ENCODE measurements at regions not wholly inside any gene's neighbourhood (a gene's known extent, or its start where the extent isn't known, plus 50 kb on each side); places are given as distances from the start of the nearest gene placed in this dataset.

DNA sequence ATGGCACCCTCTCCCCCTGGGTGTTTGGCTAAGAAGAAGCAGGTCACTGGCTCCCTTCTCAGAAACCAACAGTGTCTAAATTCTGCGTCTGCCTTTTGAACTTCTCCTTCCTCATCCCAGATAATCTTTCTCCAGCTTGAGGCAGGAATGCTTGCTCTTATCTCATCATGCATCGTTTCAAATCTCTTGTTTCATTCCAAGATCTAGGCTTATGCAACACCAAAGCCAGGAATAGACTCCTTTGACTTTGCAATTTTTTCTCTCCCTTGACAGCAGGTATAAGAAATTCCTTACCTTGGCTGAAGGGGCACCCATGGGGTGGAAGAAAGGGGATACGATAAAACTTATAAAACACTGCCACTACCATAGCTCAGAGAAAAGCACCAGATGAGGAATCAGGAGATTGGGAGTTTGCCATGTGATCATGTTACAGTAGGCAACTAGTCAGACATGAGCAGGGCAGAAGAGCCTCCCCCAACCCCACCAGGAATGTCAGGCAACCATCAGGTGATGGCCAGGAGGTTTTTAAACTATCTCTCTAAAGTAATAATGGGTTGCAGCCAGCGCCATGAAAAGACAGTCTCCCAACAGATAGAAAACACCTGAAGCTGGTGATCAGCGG lies 498.9 kb downstream of the KLF12 start:
- TF ChIP-seq ZNF274 (IDR thresholded peaks at IDR 0.05; ENCODE audit: low read depth, low read length) (no peak), SUZ12 (IDR thresholded peaks at IDR 0.05; ENCODE audit: extremely low read depth, insufficient read depth, insufficient read length) (no peak), YY1 (IDR thresholded peaks at IDR 0.05; ENCODE audit: insufficient read depth, insufficient read length) (no peak)
